ENCODE measurements at regions not wholly inside any gene's neighbourhood (a gene's known extent, or its start where the extent isn't known, plus 50 kb on each side); places are given as distances from the start of the nearest gene placed in this dataset.
"Not testable (repeated sequence)": the region's sequence is repeated elsewhere in the genome, so short reads cannot be mapped to it uniquely, and the experiment has no call there.

DNA sequence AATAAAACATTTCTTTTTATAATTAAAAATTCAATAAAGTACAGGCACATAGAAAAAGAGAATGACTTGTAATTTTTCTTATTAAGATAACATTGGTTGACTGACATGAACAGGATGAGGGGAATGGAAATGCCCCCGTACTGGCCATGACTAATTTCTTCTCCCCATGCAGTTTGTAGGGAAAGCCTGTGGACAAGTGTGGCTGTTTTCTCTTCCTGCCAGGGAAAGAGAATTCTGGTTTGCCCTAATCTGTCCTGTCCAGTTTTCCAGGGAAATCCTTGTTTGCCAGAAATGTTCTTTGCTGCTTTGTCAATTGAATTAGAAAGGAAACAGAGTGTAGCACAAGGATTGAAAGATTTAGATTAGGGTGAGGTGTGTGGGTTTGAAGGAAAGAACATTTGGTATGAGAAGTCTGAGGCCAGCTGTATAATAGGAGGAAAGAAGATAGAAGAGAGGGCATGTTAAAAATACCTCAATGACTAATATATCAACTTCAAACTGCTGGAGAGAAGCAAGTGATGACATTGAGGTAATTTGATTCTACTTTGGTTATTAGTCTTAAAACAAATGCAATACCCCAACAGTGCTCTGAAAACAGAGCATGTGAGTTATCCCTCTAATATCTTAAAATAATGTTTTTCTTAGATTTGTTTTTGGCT is 593.9 kb upstream of the ZNF804A start:
- no peak for DNase-seq (ENCODE audit: low read depth)

DNA sequence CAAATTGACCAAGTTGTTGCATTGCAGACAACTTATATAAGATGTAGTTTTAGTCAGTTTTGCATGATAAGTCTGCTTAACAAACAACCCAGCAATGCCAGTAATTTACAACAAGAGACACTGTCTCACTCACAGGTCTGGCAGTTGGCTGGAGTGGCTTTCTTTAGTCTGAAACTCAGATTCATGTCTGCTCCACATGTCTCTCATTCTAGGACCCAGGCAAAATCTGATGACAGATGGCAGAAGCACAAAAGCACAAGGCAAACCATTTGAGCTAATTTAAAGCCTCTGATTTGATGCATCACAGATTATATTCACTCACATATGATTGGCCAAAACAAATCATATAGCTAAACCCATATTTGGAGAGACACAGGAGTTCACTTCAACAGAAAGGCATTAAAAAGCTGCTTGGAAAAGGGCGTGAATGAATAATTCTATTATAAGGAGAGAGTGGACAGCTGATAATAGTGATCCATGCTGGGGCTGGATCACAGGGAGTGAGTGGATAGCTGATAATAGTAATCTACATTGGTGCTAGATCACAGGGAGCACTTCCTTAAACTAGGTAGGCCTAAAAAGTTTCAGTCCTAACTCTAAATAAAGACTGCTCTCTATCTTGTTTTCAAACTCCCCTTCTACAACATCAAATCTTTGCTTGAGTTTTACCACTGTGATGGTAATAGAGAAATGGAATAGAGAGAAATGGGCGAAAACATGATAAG is 593.2 kb upstream of the ZNF804A start:
- DNase-seq (ENCODE audit: low read depth): no peak

DNA sequence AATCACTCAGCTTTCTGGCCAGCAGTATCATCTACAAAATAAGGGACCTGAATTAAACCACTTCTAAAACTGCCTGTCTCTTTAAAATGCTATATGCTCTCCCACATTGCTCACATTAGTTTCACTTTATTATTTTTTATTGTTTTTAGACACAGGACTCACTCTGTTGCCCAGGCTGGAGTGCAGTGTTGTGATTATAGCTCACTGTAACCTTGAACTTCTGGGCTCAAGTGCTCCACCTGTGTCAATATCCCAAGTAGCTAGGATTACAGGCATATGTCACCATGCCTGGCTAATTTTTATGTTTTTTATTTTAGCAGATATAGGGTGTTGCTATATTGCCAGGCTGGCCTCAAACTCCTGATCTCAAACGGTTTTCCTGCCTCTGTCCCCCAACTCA is 591.3 kb upstream of the ZNF804A start:
- DNase-seq (ENCODE audit: low read depth): no peak

DNA sequence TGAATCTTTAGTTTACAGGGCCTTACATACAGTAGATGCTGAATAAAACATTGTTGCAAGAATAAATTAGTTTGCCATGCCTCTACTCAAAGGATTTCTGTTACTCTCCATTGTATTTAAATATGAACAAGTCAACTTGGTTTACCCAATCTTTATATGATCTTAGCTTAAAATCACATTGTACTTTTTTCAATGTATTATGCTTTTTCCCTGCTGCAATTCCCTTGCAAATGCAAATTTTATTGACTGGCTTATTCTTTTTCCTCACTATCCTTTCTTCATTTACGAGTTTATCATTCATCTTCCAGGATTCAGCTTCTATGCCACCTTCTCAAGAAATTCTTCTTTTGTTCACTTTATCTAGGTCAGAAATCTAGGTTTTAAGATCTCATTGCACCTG is 571.4 kb upstream of the ZNF804A start:
- DNase-seq (ENCODE audit: low read depth): no peak

DNA sequence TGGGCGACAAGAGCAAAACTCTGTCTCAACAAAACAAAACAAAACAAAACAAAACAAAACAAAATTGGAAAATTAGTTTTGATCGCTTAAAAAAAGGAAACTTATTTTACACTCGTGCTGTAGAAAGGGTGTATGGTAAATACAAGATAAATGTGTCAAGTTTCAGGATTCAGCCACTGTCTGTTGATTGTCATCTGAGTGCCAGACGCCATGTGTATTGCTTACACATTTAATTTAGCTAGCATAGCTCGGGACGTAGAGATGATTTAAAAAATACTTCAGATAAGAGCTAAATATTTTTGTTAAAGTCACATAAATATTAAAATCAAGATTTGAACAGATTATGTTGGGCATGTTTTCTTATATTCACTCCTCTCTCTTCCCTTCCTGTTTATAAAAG is 568.1 kb upstream of the ZNF804A start:
- DNase-seq (ENCODE audit: low read depth): no peak

DNA sequence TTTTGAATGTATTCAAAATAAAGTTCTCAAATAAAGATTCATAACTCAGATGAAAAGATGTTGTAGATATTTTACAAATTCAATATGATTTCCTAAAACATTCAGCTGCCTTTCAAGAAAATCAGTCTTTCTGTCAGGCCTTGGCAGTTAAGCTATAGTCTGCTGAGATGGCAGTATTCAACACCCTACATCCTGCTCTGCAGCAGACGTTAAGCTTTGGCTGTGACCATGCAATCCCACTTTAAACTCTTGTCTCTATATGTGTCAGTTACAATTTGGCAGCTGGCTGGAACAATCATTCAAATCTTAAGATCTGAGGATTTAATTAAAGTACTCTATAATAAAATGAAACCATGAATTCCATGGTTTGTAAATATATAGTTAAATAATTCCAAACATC is 567.3 kb upstream of the ZNF804A start:
- no peak for DNase-seq (ENCODE audit: low read depth)

DNA sequence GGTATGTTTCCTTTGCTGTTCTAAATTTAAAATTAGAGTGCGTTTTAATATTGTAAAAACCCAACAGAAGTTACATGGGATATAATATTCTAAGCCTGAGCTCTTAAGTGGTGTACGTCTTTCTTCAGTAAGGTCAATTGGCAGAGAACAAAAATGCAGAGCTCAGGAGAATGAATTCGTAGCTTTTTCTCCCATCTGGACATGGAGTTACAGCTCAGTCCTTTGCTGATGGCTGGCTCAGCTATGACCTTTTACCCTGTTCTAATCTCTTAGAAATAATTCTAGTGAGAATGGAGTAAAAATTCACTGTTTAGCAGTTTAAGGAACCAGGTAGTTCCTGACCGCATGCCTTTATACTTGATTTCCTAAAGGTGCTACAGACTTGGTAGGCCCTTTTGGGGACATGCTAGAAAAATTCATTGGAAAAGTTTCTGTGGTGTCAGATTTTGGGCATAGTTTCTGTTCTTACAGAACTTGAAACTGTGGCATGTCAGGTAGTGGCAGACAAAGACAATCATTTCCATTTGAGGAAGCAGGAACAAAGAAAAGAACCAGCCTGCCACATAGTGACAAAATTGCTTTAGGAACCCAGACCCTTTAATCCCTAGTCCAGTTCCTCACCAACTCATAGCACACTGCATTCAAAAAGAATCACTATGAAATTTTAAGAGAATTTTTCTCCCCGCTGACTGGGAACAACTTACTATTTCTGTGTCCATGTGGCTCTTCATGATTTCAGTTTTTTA is 566.8 kb upstream of the ZNF804A start:
- DNase-seq (ENCODE audit: low read depth): no peak

DNA sequence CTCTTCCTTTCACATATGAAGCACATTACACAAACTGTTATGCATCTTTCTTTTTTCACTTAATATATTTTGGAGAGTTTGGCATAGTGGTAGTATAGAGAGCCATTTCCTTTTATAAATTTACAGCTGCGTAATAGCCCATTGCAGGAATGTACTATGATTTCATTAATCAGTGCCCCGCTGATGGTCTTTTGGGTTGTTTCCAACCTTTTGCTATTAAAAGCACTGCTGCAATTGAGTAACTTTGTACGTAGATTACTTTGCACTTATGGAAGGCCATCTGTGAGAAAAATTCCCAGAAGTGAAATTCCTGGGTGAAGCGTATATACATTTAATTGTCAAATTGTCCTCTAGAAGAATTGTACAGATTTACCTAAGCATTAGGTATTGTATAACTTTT is 565.3 kb upstream of the ZNF804A start:
- no peak for DNase-seq (ENCODE audit: low read depth)

DNA sequence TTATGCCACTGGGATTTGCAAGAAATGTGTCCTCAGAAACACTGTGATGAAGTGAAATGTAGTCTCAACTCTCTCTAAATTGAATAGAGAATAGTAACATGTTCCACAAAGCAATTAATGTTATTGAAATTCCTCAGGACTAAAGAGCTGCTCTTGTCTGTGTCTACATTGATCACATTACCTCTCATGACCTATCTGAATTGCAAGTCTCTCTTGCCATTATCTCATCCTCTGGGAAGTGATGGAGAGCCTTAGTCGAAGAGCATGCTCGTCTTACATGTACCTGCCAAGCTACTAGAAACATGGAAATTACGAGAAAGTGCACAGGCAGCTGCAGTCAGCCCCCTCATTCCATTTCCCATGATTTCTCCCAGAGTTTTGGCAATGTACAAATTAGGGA is 561.1 kb upstream of the ZNF804A start:
- no peak for DNase-seq (ENCODE audit: low read depth)

DNA sequence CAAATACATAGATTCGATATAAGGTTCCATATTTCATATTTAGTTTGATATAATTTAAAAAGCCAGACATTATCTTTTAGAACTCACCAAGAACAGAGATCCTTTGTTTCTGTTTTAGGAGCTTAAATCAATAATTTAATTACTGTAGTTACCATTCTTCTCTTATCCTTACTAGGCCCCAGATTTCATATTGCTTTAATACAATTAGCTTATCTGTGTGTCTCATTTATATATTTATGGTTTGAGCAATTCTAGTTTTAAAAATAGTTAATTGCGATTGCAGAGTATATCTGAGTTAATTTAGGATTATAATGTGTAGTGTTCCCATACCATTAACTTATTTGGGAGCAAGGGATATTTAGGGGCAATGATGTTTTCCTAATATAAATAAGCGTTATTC is 558.8 kb upstream of the ZNF804A start:
- no peak for DNase-seq (ENCODE audit: low read depth)

DNA sequence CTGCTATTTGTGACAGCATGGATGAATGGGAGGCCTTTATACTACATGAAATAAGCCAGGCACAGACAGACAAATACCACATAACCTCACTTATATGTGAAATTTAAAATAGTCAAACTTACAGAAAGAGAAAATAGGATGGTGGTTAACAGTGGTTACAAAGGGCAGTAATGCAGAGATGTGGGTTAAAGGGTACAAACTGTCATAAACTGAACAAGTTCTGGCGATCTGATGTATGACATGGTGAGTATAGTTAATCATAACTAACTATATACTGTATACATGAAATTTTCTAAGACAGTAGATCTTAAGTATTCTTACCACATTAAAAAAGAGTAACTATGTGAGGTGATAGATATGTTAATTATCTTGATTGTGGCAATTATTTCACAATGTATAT is 558.1 kb upstream of the ZNF804A start:
- no peak for DNase-seq (ENCODE audit: low read depth)

DNA sequence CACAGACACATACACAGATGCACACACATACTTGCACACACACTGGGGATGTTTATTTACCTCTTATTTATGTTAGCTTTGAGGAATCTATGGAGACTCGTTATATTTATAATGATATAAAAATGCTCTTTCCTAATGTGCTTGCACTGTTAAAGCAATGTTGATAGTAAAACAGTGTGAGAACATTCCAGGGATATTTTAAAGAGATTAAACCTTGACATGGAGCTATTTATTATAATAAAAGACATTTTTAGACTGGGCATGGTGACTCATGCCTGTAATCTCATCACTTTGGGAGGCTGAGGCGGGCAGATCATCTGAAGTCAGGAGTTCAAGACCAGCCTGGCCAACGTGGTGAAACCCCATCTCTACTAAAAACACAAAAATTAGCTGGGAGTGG is 557.3 kb upstream of the ZNF804A start:
- no peak for DNase-seq (ENCODE audit: low read depth)

DNA sequence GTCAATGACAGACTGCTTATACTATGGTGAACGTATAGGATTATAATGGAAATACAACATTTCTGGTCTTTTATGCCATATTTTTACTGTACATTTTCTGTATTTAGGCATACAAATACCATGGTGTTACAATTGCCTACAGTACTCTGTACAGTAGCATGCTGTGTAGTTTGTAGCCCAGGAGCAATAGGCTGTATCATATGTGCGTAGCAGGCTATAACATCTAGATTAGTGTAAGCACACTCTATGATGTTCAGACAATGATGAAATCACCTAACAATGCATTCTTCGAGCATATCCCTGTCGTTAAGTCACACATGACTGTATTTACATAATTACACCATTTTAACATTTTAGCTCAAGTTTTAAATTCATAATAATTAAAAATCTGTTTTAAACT is 556.6 kb upstream of the ZNF804A start:
- DNase-seq (ENCODE audit: low read depth): no peak

DNA sequence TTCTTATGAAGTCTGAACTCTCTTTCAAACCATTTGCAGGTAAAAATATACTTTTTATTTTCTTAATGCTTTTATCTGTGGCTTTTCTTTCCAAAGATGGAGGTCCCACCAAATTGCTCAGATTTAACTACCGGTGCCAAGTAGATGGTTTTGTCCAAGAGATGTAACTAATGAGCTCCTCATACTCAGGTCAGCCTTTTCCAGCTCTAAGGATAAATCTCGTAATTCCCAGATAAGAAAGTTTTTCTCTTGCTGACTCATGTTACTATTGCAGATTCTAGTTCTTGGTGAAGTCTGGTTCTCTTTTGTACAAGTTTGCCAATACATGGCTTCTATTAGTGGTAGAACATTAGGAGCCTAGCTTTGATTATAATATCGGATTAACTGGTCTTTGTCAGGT is 550.8 kb upstream of the ZNF804A start:
- DNase-seq (ENCODE audit: low read depth): no peak

DNA sequence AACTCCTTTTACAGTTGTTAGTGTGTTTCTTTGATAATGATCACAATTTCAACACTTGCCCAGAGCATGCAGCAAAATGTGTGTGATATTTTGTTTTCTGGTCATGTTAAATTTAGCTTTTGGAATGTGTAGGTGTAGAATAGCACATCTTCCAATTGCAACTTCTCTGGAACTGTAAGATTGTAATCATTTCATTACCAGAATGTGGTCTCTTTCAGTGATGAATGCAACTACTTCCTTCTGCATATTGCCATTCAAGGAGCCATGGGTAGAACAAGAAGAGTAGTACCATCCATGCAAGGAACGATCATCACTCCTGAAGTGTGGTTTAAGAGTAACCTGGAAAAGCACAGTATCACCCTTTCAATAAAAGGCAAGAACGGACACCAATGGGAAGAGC is 548.8 kb upstream of the ZNF804A start:
- DNase-seq (ENCODE audit: low read depth): no peak

DNA sequence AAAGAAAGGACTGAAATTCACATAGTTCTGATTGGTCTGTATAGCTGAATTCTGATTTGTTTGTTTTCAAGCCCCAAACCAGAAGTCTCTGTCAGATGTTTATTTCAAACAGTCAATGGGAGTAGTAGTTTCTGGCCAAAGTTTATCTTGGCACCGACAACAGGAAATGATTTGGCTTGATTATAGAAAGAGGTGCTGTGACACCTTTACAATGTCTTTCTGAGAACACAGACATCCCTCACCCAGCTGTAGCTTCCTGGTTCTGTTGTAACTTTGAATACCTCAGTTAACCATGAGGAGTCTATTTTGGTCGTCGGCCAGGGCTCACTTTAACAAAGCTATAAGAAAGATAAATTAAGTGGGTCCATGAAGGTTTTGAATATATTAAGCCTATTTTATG is 545.0 kb upstream of the ZNF804A start:
- no peak for DNase-seq (ENCODE audit: low read depth)

DNA sequence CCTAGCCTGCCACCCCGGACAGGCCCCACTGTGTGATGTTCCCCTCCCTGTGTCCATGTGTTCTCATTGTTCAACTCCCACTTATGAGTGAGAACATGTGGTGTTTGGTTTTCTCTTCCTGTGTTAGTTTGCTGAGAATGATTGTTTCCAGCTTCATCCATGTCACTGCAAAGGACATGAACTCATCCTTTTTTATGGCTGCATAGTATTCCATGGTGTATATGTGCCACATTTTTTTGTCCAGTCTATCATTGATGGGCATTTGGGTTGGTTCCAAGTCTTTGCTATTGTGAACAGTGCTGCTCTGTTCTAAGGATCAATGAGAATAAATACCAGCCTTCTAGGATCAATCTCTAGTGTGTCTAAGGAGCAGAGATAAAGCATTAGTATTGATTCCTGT is 543.9 kb upstream of the ZNF804A start:
- DNase-seq (ENCODE audit: low read depth): not testable (repeated sequence)

DNA sequence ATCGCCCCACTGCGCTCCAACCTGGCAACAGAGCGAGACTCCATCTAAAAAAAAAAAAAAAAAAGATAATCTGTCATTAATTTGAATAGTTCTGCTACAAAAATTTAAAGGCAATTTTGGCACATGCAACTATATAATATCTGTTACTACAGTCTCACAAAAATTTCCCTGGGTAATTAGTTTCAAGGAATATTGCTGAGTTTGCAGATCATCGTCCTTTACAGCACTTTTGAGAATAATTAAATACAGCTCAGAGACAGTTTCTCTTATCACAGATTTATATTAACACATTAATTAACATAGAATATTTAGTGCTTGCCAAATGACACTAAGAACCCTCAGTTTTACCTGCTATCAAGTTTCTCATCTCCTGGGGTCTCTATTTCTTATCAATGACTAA is 540.4 kb upstream of the ZNF804A start:
- no peak for DNase-seq (ENCODE audit: low read depth)

DNA sequence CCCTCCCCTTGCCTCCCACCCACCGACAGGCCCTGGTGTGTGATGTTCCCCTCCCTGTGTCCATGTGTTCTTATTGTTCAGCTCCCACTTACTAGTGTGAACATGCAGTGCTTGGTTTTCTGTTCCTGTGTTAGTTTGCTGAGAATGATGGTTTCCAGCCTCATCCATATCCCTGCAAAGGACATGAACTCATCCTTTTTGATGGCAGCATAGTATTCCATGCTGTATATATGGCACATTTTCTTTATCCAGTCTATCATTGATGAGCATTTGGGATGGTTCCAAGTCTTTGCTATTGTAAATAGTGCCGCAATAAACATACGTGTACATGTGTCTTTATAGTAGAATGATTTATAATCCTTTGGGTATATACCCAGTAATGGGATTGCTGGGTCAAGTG is 538.1 kb upstream of the ZNF804A start:
- not testable (repeated sequence) for DNase-seq (ENCODE audit: low read depth)

DNA sequence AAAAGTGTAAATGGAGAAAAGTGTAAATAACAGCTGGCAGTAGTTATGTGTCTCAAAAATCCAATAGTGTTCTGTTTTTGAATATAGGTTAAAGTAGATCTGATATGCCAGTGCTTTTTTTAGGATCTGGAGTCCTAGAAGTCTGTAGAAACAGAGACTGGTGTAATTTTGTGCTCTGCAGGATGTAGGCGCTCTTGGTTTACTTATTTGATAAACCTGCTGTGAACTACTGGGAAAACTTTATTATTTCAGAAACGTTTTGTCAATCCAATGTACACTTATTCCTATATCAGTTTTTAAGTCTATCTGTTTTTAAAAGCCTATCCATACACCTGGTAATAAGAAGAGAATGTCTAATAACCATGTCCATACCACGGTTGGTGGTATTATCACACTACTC is 530.8 kb upstream of the ZNF804A start:
- DNase-seq (ENCODE audit: low read depth): no peak

DNA sequence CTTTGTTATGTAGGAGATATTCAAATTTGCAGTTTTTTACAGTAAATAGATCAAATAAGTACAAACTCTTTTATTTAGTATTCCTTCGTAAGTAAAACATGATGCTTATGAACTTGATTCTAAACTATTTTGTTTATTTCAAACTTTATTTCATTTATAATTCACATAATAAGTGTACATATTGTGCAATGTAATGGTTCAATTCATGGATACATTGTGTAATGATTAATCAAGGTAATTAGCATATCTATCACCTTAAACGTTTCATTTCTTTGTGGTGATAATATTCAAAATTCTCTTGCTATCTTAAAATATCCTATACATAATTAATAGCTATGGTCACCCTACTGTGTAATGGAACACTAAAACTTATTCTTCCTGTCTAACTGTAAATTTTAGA is 525.9 kb upstream of the ZNF804A start:
- no peak for DNase-seq (ENCODE audit: low read depth)

DNA sequence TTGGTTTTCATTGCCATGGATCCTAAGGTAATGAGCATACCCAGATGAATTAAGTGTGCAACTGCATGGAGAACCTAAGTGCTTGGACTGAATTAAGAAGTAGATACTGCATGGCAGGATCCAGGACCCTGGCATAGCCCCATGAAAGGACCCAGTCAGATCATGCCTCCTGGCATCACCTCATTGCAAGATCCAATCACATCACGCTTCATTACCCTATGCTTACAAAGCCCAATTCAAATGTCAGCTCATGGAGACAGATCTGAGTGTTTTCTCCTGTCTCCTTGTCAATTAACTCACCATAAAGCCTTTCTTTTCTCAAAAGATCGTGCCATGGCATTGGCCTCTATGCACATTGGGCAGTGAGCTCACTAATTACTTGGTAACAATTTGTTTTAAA is 519.8 kb upstream of the ZNF804A start:
- DNase-seq (ENCODE audit: low read depth): no peak

DNA sequence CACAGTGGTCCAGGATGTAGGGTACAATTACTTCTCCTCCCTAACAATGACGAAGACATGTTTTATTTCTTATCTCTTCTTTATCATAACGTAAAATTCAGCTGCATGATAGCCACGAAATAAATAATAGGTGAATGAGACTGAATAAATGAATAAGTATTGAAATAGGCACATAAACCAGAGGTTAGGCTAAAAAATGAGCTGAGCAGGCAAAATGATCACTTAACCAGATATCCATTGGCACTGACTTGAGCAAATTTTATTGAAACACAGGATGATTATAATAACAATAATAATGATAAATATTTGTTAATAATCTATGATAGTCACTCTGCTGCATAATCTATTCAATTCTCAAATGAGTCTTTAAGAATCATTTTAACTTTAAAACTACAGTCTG is 506.9 kb upstream of the ZNF804A start:
- DNase-seq (ENCODE audit: low read depth): no peak

All from stromal cell of bone marrow (primary cell).